Keratinocyte (primary cell): ENCODE measurements at regions not wholly inside any gene's neighbourhood (a gene's known extent, or its start where the extent isn't known, plus 50 kb on each side); places are given as distances from the start of the nearest gene placed in this dataset.

Source experiments
- EZH2 ChIP-seq: IDR thresholded peaks from one replicate; pipeline ENCODE4 v1.6.1; 2012; ENCODE audit warnings: inconsistent platforms, mild to moderate bottlenecking, low read length, moderate library complexity
- TF ChIP-seq, protein P1 (sequence below), 3 experiments: IDR thresholded peaks in 1 of 3; conservative IDR thresholded peaks in 1 of 3; optimal IDR thresholded peaks in 1 of 3; 2 replicates in 2 of 3; 3 replicates in 1 of 3; pipeline versions ENCODE3 to v1.5.1; 2011; ENCODE audit warnings: low read length in 3 of 3, mild to moderate bottlenecking in 3 of 3, moderate library complexity in 2 of 3, control low read depth in 1 of 3, inconsistent platforms in 1 of 3; ENCODE audit not compliant: insufficient read depth in 2 of 3; ENCODE audit errors: extremely low read depth in 1 of 3

DNA sequence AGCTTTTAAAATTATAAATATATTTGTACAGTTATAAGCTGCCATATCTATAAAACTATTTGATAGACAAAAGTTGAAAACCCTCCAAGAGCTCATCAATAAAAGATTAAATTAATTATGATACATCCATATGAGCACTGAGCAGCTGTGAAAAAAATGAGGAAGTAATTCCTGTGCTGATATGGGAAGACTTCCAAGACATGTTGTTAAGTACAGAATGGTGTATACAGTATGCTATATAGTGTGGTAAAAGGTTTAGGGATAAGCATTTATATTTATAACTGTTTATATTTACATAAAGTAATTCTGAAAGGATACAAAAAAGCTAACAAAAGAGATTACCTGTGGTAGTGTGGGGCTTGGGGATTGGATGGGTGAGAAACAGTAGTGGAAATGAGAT, 92.8 kb upstream of the BMP2K start:
- TF ChIP-seq, protein P1, sequence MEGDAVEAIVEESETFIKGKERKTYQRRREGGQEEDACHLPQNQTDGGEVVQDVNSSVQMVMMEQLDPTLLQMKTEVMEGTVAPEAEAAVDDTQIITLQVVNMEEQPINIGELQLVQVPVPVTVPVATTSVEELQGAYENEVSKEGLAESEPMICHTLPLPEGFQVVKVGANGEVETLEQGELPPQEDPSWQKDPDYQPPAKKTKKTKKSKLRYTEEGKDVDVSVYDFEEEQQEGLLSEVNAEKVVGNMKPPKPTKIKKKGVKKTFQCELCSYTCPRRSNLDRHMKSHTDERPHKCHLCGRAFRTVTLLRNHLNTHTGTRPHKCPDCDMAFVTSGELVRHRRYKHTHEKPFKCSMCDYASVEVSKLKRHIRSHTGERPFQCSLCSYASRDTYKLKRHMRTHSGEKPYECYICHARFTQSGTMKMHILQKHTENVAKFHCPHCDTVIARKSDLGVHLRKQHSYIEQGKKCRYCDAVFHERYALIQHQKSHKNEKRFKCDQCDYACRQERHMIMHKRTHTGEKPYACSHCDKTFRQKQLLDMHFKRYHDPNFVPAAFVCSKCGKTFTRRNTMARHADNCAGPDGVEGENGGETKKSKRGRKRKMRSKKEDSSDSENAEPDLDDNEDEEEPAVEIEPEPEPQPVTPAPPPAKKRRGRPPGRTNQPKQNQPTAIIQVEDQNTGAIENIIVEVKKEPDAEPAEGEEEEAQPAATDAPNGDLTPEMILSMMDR (optimal IDR thresholded peaks at IDR 0.05 in 1 of 3, IDR thresholded peaks at IDR 0.05 in 1 of 3, conservative IDR thresholded peaks at IDR 0.05 in 1 of 3; ENCODE audit: extremely low read depth in 1 of 3, insufficient read depth in 2 of 3, low read length in 3 of 3) = no peak
- no peak for TF ChIP-seq EZH2
